Activated CD8-positive, alpha-beta memory T cell treated with anti-CD3 and anti-CD28 coated beads, Interleukin-2, amount 50 U/mL, for 48 hours (primary cell): ENCODE measurements at regions not wholly inside any gene's neighbourhood (a gene's known extent, or its start where the extent isn't known, plus 50 kb on each side); places are given as distances from the start of the nearest gene placed in this dataset.
A peak's percentile ranks its signal among the peaks of the same experiment; 100 is the strongest.

Experiments
- DNase-seq: peaks from one replicate; pipeline ENCODE4 v3.0.0-alpha.2; 2020

DNA sequence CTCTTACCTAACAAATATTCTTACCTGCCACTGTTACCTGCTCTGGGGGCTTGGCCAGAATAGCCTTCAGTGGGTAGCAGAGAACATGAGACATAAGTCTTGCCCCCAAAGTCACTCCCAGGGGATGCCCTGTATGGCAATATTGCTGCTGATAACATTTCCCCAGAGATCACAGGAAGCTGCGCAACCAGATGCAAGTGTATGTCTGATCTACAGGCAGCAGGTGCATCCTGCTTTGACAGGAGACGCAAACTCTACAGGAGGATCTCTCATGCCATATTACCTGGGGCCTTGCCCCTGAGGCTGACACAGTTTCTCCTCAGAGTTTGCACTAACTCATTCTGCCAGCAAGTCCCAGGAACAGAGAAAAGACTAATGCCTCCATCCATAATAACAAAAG lies 174.4 kb upstream of the LPP start:
- DNase-seq, result no peak

DNA sequence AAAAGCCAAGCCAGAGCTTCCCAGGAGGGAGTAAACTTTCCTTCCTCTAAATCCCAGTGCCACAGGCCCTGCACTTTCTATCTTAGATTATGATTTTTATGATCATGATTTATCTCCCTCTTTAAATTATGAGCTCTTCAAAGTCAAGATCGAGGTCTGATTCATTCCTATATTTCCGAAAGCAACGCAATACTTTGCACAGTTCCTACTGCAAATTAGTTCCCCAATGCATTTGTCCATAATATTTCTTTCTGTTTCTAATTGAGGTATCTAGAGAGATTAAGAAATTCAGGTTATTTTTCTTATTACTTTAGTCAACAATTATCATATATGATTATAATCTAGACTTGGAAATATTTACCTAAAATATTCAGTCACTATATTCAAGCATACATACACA lies 173.1 kb upstream of the LPP start:
- DNase-seq, result no peak

GRCh38 chr3:187982142-187982541 lies 171.8 kb upstream of the LPP start:
- no peak for DNase-seq

GRCh38 chr3:187983484-187984124 lies 170.4 kb upstream of the LPP start:
- no peak for DNase-seq

- DNase-seq, result no peak
Observed at GRCh38 chr3:187985647-187986046, 168.3 kb upstream of the LPP start.

- peak; percentile 69 for DNase-seq
Observed at GRCh38 chr3:187986514-187986934, 167.4 kb upstream of the LPP start.

- DNase-seq, result no peak
Observed at GRCh38 chr3:187987187-187987586, 166.8 kb upstream of the LPP start.

- peak; percentile 72 for DNase-seq
Observed at GRCh38 chr3:187987924-187988323, 166.0 kb upstream of the LPP start.

- DNase-seq, result no peak
Observed at GRCh38 chr3:187989575-187990153, 164.3 kb upstream of the LPP start.

- DNase-seq, result no peak
Observed at GRCh38 chr3:187992609-187993008, 161.3 kb upstream of the LPP start.

- no peak for DNase-seq
Observed at GRCh38 chr3:187994221-187995042, 159.5 kb upstream of the LPP start.

GRCh38 chr3:187995043-187995400 lies 158.9 kb upstream of the LPP start:
- no peak for DNase-seq

- no peak for DNase-seq
Observed at GRCh38 chr3:187995667-187996066, 158.3 kb upstream of the LPP start.

DNA sequence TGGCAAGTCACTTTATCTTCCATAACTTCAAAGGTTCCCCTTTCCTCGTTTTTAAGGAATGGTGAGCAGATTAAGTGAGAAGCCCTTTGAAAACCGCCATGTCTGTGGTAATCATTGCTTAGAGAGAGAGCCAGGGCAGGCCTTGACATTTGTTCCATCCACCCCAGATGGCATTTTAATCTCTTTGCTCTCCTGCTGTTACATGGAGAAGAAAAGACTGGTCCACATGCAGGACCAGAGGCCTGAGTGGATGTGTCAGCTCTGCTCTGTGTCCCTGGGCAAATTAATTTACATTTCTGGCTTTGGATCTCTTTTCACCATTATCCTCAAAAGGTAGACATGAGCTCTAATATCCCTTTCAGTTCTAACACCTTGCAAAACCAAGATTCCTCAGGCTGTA lies 157.3 kb upstream of the LPP start:
- no peak for DNase-seq

DNA sequence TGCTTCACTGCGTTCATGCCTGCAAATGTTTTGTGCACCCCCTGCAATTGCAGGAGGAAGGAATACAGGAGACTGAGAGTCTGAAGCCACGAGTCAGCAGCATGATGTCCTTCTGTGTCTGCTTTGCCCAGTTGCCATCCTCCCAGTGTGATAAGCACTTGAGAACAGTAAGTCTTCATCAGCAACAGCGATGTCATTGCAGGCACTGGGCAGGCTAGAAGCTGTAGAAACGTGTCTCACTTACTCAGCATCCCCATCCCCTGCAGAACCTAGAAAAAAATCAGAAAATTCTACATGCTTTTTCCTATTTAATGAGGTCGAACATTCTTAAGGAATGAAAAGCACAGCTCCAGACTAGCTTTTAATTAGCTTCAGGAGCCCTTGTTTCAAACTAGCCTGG lies 156.5 kb upstream of the LPP start:
- no peak for DNase-seq

DNA sequence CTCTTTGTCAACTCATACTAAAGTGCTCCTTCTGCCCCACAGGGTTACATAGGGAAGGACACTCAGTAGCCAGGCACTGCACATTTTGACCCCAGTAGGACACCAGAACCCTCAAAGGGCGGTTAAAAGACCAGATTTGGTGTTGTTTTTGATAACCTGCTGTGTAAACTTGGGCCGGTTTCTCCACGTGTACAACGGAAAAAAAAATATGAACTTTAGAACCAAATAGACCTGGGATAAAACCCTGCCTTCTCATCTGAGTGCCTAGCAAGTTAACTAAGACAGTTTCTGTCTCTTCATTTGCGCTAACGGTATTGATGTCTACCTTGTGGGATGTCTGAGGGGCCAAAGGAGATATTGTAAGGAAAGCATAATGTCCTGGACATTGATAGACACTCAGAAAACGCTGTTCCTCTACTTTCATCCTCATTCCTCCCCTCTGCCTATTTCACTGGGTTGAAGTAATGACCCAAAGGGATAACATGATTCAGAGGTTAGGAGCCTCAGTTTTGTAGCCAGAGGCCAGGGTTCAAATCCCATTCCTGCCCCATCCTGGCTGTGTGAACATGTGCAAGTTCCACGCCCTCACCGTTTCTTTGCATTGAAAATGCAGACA lies 155.9 kb upstream of the LPP start:
- DNase-seq, result no peak

- DNase-seq, result no peak
Observed at GRCh38 chr3:187998611-187999010, 155.3 kb upstream of the LPP start.

- DNase-seq, result no peak
Observed at GRCh38 chr3:187999821-188000220, 154.1 kb upstream of the LPP start.

- DNase-seq, result no peak
Observed at GRCh38 chr3:188000361-188000861, 153.5 kb upstream of the LPP start.

DNA sequence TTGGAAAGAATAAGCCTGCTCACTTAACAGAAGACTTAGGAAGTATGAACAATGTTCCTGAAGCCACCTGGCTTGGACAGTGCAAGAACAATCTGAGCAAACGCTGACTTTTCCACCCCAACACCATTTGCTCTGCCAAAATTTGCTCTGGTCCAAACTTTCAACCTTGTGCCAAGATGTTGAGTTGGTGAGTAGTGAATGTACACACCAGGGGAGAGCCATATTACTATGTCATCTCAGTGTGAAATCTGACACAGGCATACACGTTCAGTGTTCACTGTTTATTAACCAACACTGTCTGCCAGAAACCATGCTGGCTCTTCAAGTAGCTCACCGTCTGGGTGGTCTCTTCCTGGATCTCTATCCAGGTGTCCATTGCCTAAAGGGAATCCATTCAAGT lies 152.9 kb upstream of the LPP start:
- no peak for DNase-seq

DNA sequence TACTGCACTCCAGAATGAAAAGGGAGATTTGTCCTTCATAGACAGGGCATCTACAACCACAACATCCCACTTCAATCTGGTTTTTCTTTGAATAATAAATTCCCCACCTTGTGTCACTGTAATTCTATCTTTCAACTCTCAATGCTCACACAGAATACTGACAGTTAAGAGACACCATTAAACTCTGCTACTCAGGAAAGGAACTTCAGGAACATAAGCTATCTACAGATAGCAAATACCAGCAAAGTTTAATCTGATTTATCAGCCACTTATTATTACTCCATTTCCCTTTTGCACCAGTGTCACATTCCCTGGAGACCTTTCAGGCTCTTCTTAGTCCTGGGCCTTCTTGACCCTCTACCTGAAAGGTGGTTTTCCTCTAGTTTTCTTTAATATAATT lies 152.0 kb upstream of the LPP start:
- DNase-seq, result no peak

DNA sequence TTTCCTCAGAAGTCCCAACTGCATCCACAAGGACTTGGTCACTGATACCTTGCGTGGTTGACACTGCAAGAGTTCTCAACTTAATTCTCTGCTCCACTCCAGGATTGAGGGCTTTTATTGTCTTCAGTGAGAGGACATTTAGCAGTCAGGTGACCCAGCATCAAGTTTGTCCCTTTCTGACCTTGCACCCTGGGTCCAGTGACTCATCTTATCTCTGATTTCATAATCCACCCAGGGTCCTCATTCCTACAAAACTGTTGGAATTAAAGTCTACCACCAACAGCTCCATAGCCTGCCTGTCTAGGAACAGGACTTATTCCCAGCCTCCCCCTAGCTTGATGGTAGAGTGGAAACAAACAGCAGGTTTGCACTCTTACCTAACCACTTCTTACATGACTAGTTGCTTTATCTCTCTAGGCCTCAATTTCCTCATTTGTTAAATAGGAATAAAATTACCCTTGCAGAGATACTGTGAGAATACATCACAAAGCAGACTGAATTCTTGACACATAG lies 151.3 kb upstream of the LPP start:
- DNase-seq, result no peak
